GM21381 (cell line): ENCODE measurements at regions not wholly inside any gene's neighbourhood (a gene's known extent, or its start where the extent isn't known, plus 50 kb on each side); places are given as distances from the start of the nearest gene placed in this dataset.

ENCODE experiments used
- ATAC-seq: cut with Tn5 transposase; IDR thresholded peaks from one replicate; pipeline ENCODE4 v1.9.1; 2021; ENCODE audit warnings: mild to moderate bottlenecking, moderate library complexity; ENCODE audit not compliant: unreplicated experiment

- no peak for ATAC-seq
Observed at GRCh38 chr13:110773480-110773879, 60.0 kb downstream of the ING1 start.

- no peak for ATAC-seq
Observed at GRCh38 chr13:110774051-110774450, 60.6 kb downstream of the ING1 start.

GRCh38 chr13:110774490-110774889, 61.0 kb downstream of the ING1 start:
- ATAC-seq, result no peak

GRCh38 chr13:110775576-110775975, 62.1 kb downstream of the ING1 start:
- ATAC-seq, result no peak

- no peak for ATAC-seq
Observed at GRCh38 chr13:110777251-110777820, 63.8 kb downstream of the ING1 start.

GRCh38 chr13:110779022-110779421, 65.5 kb downstream of the ING1 start:
- ATAC-seq, result no peak

GRCh38 chr13:110780422-110780821, 66.9 kb downstream of the ING1 start:
- ATAC-seq, result no peak

- ATAC-seq, result no peak
Observed at GRCh38 chr13:110782185-110782584, 68.7 kb downstream of the ING1 start.

- no peak for ATAC-seq
Observed at GRCh38 chr13:110784704-110785103, 71.2 kb downstream of the ING1 start.

- no peak for ATAC-seq
Observed at GRCh38 chr13:110788778-110789177, 75.3 kb downstream of the ING1 start.

GRCh38 chr13:110789871-110790270, 76.4 kb downstream of the ING1 start:
- no peak for ATAC-seq

GRCh38 chr13:110790371-110790770, 76.9 kb downstream of the ING1 start:
- no peak for ATAC-seq

- ATAC-seq, result no peak
Observed at GRCh38 chr13:110794209-110794608, 80.7 kb downstream of the ING1 start.

GRCh38 chr13:110797230-110797877, 83.9 kb downstream of the ING1 start:
- no peak for ATAC-seq

GRCh38 chr13:110798081-110798994, 84.8 kb downstream of the ING1 start:
- ATAC-seq, result no peak

- no peak for ATAC-seq
Observed at GRCh38 chr13:110799246-110800236, 86.0 kb downstream of the ING1 start.

GRCh38 chr13:110801044-110801443, 87.5 kb downstream of the ING1 start:
- ATAC-seq, result no peak

GRCh38 chr13:110802260-110802659, 88.8 kb downstream of the ING1 start:
- ATAC-seq, result no peak

- no peak for ATAC-seq
Observed at GRCh38 chr13:110806636-110807035, 93.1 kb downstream of the ING1 start.

GRCh38 chr13:110807546-110807945, 94.0 kb downstream of the ING1 start:
- no peak for ATAC-seq

GRCh38 chr13:110808138-110808537, 94.6 kb downstream of the ING1 start:
- ATAC-seq, result no peak
